K562 (cell line): ENCODE measurements at regions not wholly inside any gene's neighbourhood (a gene's known extent, or its start where the extent isn't known, plus 50 kb on each side); places are given as distances from the start of the nearest gene placed in this dataset.

ENCODE experiments used
- ATAC-seq: fragments of 200-7000 bp; cut with Tn5 transposase; 3 replicates; pipeline ENCODE4 v1.9.1; 2020; ENCODE audit warnings: moderate library complexity
- BruUV-seq: library from RNA; stranded (reverse); fragments of 400-500 nt; replicated peaks from 2 replicates; lab custom pipeline; 2021; lab: Mats Ljungman, UMichigan
- CTCF ChIA-PET: fragments of 300-600 bp; formaldehyde crosslinking; extraction: SDS; loops from one replicate; lab custom pipeline; 2021; ENCODE audit warnings: low intra/inter-chr PET ratio; lab: Yijun Ruan, JAX
- POLR2A ChIA-PET: fragments of 300-600, 350-650 bp; sonication (Branson Sonifier 250); formaldehyde crosslinking; extraction: SDS; loops from one replicate; lab custom pipeline; 2021; ENCODE audit warnings: antibody characterized with exemption, inconsistent platforms; lab: Yijun Ruan, JAX
- DNase-seq, 4 experiments: peaks; one replicate each; pipeline versions ENCODE4 v3.0.0 to v3.0.0-alpha.2; 2011 to 2018; ENCODE audit warnings: low spot score in 3 of 4, mixed read lengths in 3 of 4; ENCODE audit errors: extremely low read depth in 1 of 4
- FAIRE-seq: peaks from 2 replicates; lab custom pipeline; 2011; peaks lifted over from hg19 to GRCh38; lab: Jason Lieb, UNC
- H2AFZ ChIP-seq: 2 replicates; pipeline ENCODE4 v1.6.0; 2011; ENCODE audit warnings: low read depth, low read length, control low read depth, inconsistent platforms
- H3K27ac ChIP-seq: fragments of 200-600 bp; 3 replicates; pipeline ENCODE4 v1.8.0; 2011; ENCODE audit warnings: low read depth, mild to moderate bottlenecking, control low read depth, inconsistent platforms, low read length, moderate library complexity, mixed read lengths; ENCODE audit errors: extremely low read depth
- H3K27me3 ChIP-seq, 2 experiments: fragments of 300-600 bp in 1 of 2; 2 replicates in 1 of 2; 3 replicates in 1 of 2; pipeline versions ENCODE4 v1.6.0 to v1.8.0; 2011; ENCODE audit warnings: inconsistent platforms in 2 of 2, low read length in 2 of 2, mild to moderate bottlenecking in 1 of 2, mixed read lengths in 1 of 2, moderate library complexity in 1 of 2; ENCODE audit not compliant: control insufficient read depth in 2 of 2, insufficient read depth in 2 of 2
- H3K36me3 ChIP-seq: fragments of 300-600 bp; 3 replicates; pipeline ENCODE4 v1.8.0; 2011; ENCODE audit warnings: mild to moderate bottlenecking, low read length, inconsistent platforms; ENCODE audit not compliant: control insufficient read depth, insufficient read depth
- H3K4me1 ChIP-seq, 2 experiments: fragments of 200-600 bp in 1 of 2; replicated peaks in 1 of 2; 2 replicates in 1 of 2; 3 replicates in 1 of 2; pipeline versions ENCODE4 v1.5.1 to v1.8.0; 2011; ENCODE audit warnings: inconsistent platforms in 2 of 2, low read length in 2 of 2, mild to moderate bottlenecking in 1 of 2, mixed read lengths in 1 of 2, moderate library complexity in 1 of 2; ENCODE audit not compliant: control insufficient read depth in 2 of 2, insufficient read depth in 2 of 2
- H3K4me2 ChIP-seq: 2 replicates; pipeline ENCODE4 v1.6.1; 2011; ENCODE audit warnings: low read length, control low read depth, inconsistent platforms, mixed read lengths; ENCODE audit not compliant: insufficient read depth
- H3K4me3 ChIP-seq: fragments of 200-600 bp; sonication (generic), shearing (Covaris generic); 2 replicates; pipeline ENCODE4 v1.5.1; 2016; ENCODE audit warnings: control low read depth, inconsistent platforms
- H3K79me2 ChIP-seq: fragments of 200-600 bp; 3 replicates; pipeline ENCODE4 v1.8.0; 2011; ENCODE audit warnings: low read length, inconsistent platforms; ENCODE audit not compliant: control insufficient read depth, insufficient read depth
- H3K9ac ChIP-seq, 2 experiments: 2 replicates each; pipeline versions ENCODE4 v1.6.0 to v1.6.1; 2011; ENCODE audit warnings: low read depth in 2 of 2, low read length in 2 of 2, control low read depth in 1 of 2, inconsistent platforms in 1 of 2, mild to moderate bottlenecking in 1 of 2, mixed read lengths in 1 of 2; ENCODE audit not compliant: insufficient read depth in 1 of 2
- H3K9me1 ChIP-seq: one replicate; pipeline ENCODE4 v1.6.0; 2011; ENCODE audit warnings: inconsistent platforms, mild to moderate bottlenecking, low read length, moderate library complexity; ENCODE audit not compliant: control insufficient read depth, insufficient read depth
- H3K9me3 ChIP-seq: replicated peaks from 2 replicates; pipeline ENCODE4 v1.5.1; 2011; ENCODE audit warnings: low read depth, low read length, inconsistent platforms; ENCODE audit not compliant: control insufficient read depth, insufficient read depth
- H4K20me1 ChIP-seq: replicated peaks from 2 replicates; pipeline ENCODE4 v1.6.1; 2011; ENCODE audit warnings: low read length, inconsistent platforms, mixed read lengths; ENCODE audit not compliant: control insufficient read depth, insufficient read depth
- CHD2 ChIP-seq: IDR thresholded peaks from 2 replicates; pipeline ENCODE4 v1.6.1; 2011; ENCODE audit warnings: low read depth, low read length
- GATA2 ChIP-seq: sonication (generic); formaldehyde crosslinking; IDR thresholded peaks from 2 replicates; pipeline ENCODE4 v1.4.0; 2020; ENCODE audit warnings: mild to moderate bottlenecking, missing genetic modification reagents
- RB1 ChIP-seq: fragments of 450-650 bp; IDR thresholded peaks from 2 replicates; pipeline ENCODE4 v1.6.1; 2017; ENCODE audit warnings: low read depth, mild to moderate bottlenecking
- SIN3B ChIP-seq: fragments of 450-650 bp; IDR thresholded peaks from 2 replicates; pipeline ENCODE4 v1.6.1; 2017; ENCODE audit warnings: low read depth, mild to moderate bottlenecking, moderate library complexity
- TAF1 ChIP-seq: IDR thresholded peaks from 2 replicates; pipeline ENCODE4 v1.6.1; 2011; ENCODE audit warnings: mild to moderate bottlenecking, low read length, moderate library complexity; ENCODE audit not compliant: insufficient read depth, control insufficient read depth, severe bottlenecking; ENCODE audit errors: extremely low read depth
- ZNF24 ChIP-seq: fragments of 450-650 bp; IDR thresholded peaks from 2 replicates; pipeline ENCODE4 v1.6.1; 2016
- WGBS: fragments of 100-300 bp; shearing (Covaris generic); methylation state at CpG from one replicate; pipeline ENCODE4 v1.1.6; 2016; ENCODE audit warnings: low coverage, mixed read lengths; ENCODE audit not compliant: insufficient coverage; ENCODE audit errors: missing lambda C conversion rate; 5-methylcytosine and 5-hydroxymethylcytosine counted together
- in situ Hi-C: fragments of 300-500 bp; cut with MboI; formaldehyde crosslinking; loops from 4 replicates; pipeline ENCODE4 v1.15.0; 2018; ENCODE audit warnings: inconsistent platforms, mixed read lengths
- intact Hi-C: fragments of 100-400 bp; cut with micrococcal nuclease; formaldehyde crosslinking; loops from 2 replicates; pipeline ENCODE4 v1.14.2; 2022
- TF ChIP-seq, protein P1 (sequence below): sonication (generic); formaldehyde crosslinking; IDR thresholded peaks from 2 replicates; pipeline ENCODE4 v1.8.0; 2023; ENCODE audit warnings: missing genetic modification reagents, mild to moderate bottlenecking, borderline replicate concordance
- TF ChIP-seq, protein P2 (sequence below): sonication (generic); formaldehyde crosslinking; IDR thresholded peaks from 2 replicates; pipeline ENCODE4 v1.8.0; 2023; ENCODE audit warnings: mild to moderate bottlenecking, missing genetic modification reagents
- TF ChIP-seq, protein P3 (sequence below): fragments of 450-650 bp; conservative IDR thresholded peaks from 2 replicates; pipeline ENCODE4 v1.6.1; 2016; ENCODE audit warnings: missing genetic modification characterization, low read depth, mild to moderate bottlenecking, control low read depth, missing compliant biosample characterization
- TF ChIP-seq, protein P4 (sequence below): fragments of 150-350 bp; IDR thresholded peaks from 2 replicates; pipeline ENCODE4 v1.6.1; 2014; ENCODE audit warnings: low read depth, mild to moderate bottlenecking, low read length, borderline replicate concordance

DNA sequence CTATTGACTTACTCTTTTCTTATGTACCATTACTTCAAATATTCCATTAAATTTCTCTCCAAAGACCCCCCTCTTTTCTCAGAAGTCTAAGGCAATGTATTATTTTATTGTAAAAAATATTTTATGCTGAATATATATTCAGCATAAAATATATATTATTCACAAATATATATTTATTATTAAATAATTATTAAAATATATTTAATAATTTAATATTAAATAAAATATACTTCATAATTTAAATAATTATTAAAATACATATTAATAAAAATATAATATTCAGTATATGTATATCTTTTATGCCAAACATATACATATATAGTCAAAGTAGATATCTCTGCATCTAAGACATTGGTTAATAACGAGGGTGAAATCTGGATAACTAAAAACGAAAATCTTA, 418.4 kb downstream of the GASK1B start (continued):
- TF ChIP-seq, protein P1, sequence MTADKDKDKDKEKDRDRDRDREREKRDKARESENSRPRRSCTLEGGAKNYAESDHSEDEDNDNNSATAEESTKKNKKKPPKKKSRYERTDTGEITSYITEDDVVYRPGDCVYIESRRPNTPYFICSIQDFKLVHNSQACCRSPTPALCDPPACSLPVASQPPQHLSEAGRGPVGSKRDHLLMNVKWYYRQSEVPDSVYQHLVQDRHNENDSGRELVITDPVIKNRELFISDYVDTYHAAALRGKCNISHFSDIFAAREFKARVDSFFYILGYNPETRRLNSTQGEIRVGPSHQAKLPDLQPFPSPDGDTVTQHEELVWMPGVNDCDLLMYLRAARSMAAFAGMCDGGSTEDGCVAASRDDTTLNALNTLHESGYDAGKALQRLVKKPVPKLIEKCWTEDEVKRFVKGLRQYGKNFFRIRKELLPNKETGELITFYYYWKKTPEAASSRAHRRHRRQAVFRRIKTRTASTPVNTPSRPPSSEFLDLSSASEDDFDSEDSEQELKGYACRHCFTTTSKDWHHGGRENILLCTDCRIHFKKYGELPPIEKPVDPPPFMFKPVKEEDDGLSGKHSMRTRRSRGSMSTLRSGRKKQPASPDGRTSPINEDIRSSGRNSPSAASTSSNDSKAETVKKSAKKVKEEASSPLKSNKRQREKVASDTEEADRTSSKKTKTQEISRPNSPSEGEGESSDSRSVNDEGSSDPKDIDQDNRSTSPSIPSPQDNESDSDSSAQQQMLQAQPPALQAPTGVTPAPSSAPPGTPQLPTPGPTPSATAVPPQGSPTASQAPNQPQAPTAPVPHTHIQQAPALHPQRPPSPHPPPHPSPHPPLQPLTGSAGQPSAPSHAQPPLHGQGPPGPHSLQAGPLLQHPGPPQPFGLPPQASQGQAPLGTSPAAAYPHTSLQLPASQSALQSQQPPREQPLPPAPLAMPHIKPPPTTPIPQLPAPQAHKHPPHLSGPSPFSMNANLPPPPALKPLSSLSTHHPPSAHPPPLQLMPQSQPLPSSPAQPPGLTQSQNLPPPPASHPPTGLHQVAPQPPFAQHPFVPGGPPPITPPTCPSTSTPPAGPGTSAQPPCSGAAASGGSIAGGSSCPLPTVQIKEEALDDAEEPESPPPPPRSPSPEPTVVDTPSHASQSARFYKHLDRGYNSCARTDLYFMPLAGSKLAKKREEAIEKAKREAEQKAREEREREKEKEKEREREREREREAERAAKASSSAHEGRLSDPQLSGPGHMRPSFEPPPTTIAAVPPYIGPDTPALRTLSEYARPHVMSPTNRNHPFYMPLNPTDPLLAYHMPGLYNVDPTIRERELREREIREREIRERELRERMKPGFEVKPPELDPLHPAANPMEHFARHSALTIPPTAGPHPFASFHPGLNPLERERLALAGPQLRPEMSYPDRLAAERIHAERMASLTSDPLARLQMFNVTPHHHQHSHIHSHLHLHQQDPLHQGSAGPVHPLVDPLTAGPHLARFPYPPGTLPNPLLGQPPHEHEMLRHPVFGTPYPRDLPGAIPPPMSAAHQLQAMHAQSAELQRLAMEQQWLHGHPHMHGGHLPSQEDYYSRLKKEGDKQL, result no peak

DNA sequence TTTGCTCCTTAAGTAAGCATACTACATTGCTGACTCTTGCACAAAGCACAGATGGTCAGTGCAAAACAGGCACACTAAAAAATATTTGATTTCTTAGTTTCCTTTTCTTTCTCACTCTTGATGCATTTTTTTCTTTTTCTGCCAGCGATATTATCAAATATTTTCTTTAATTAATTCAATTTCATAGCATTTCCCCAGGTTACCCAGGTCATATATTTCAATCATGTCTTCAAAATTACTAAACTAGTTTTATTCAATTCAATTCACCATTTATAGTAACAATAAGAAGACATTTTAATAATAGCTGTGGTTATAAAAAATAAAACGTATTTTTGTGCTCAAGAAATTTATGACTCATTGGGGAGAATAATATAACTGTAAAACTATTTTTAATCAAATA, 421.2 kb downstream of the GASK1B start:
- Histone ChIP-seq H3K4me3 (no peak overlapping the region), H3K79me2 (no peaks in the 10 kb centered on the region), H3K27me3 (no peaks in the 10 kb centered on the region), H3K4me2 (no peak overlapping the region), H3K4me1 (no peaks in the 10 kb centered on the region), H3K9me1 (no peaks in the 10 kb centered on the region), H4K20me1 (no peaks in the 10 kb centered on the region), H3K27ac (no peak overlapping the region), H3K9ac (no peak overlapping the region), H2AFZ (no peak overlapping the region), H3K9me3 (no peaks in the 10 kb centered on the region), H3K36me3 (no peaks in the 10 kb centered on the region)
- ATAC-seq (no peak), DNase-seq (no peak), FAIRE-seq (no peak)
- intact Hi-C loops, result no loop called here
- WGBS, result 4% methylated on average over 2 of the region's 2 CpGs
- ChIA-PET CTCF (no interaction called here), POLR2A (no interaction called here)
- in situ Hi-C loops, result no loop called here
- BruUV-seq, result no TSS peak
- no peak for TF ChIP-seq RB1
- no peak for TF ChIP-seq TAF1
- TF ChIP-seq, protein P2, sequence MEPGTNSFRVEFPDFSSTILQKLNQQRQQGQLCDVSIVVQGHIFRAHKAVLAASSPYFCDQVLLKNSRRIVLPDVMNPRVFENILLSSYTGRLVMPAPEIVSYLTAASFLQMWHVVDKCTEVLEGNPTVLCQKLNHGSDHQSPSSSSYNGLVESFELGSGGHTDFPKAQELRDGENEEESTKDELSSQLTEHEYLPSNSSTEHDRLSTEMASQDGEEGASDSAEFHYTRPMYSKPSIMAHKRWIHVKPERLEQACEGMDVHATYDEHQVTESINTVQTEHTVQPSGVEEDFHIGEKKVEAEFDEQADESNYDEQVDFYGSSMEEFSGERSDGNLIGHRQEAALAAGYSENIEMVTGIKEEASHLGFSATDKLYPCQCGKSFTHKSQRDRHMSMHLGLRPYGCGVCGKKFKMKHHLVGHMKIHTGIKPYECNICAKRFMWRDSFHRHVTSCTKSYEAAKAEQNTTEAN (CRISPR knock-in tag), result no peak
- TF ChIP-seq, protein P3, sequence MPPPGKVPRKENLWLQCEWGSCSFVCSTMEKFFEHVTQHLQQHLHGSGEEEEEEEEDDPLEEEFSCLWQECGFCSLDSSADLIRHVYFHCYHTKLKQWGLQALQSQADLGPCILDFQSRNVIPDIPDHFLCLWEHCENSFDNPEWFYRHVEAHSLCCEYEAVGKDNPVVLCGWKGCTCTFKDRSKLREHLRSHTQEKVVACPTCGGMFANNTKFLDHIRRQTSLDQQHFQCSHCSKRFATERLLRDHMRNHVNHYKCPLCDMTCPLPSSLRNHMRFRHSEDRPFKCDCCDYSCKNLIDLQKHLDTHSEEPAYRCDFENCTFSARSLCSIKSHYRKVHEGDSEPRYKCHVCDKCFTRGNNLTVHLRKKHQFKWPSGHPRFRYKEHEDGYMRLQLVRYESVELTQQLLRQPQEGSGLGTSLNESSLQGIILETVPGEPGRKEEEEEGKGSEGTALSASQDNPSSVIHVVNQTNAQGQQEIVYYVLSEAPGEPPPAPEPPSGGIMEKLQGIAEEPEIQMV, result no peak
- TF ChIP-seq ZNF24, result no peak
- TF ChIP-seq CHD2, result no peak
- no peak for TF ChIP-seq GATA2 (CRISPR knock-in tag)
- TF ChIP-seq, protein P4, sequence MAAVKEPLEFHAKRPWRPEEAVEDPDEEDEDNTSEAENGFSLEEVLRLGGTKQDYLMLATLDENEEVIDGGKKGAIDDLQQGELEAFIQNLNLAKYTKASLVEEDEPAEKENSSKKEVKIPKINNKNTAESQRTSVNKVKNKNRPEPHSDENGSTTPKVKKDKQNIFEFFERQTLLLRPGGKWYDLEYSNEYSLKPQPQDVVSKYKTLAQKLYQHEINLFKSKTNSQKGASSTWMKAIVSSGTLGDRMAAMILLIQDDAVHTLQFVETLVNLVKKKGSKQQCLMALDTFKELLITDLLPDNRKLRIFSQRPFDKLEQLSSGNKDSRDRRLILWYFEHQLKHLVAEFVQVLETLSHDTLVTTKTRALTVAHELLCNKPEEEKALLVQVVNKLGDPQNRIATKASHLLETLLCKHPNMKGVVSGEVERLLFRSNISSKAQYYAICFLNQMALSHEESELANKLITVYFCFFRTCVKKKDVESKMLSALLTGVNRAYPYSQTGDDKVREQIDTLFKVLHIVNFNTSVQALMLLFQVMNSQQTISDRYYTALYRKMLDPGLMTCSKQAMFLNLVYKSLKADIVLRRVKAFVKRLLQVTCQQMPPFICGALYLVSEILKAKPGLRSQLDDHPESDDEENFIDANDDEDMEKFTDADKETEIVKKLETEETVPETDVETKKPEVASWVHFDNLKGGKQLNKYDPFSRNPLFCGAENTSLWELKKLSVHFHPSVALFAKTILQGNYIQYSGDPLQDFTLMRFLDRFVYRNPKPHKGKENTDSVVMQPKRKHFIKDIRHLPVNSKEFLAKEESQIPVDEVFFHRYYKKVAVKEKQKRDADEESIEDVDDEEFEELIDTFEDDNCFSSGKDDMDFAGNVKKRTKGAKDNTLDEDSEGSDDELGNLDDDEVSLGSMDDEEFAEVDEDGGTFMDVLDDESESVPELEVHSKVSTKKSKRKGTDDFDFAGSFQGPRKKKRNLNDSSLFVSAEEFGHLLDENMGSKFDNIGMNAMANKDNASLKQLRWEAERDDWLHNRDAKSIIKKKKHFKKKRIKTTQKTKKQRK, result no peak
- TF ChIP-seq SIN3B, result no peak
